ENCODE measurements at regions not wholly inside any gene's neighbourhood (a gene's known extent, or its start where the extent isn't known, plus 50 kb on each side); places are given as distances from the start of the nearest gene placed in this dataset.

DNA sequence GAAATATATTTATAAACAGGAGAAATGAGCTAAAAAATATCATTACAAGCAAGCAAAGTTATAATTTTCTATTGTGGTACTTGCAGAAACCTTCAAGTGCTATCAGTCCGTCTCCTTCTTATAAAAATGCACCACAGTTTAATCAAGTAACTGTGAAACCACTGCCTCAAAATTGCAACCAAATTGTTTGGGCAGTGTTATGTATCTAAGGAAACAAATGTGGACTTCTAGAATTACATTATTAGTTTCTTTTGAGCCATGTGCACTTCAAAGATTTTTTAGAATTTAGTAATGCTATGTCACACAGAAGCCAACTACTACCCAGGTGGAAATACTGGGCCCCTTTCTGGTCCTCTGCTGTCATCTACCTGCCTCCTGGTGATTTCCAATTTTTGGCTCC is 495.6 kb downstream of the NYAP2 start:
- Histone ChIP-seq H4K8ac (replicated peaks; ENCODE audit: insufficient read length, low read depth, low read length) (no peak overlapping the region), H2AK5ac (ENCODE audit: insufficient read length, low read length) (no peak overlapping the region), H3K79me2 (ENCODE audit: insufficient read depth, low read length) (no peaks in the 10 kb centered on the region), H3K18ac (ENCODE audit: insufficient read length, low read depth, low read length) (no peak overlapping the region), H3K4me2 (ENCODE audit: insufficient read depth, insufficient read length, low read length) (no peak overlapping the region), H3K56ac (ENCODE audit: insufficient read length, low read depth, low read length) (no peak overlapping the region), H3K23ac (ENCODE audit: insufficient read length, low read depth, low read length) (no peak overlapping the region), H3K79me1 (ENCODE audit: insufficient read depth, low read depth, low read length, poor library complexity, severe bottlenecking) (no peaks in the 10 kb centered on the region), H3K14ac (ENCODE audit: insufficient read depth, low read length) (no peak overlapping the region), H2BK12ac (ENCODE audit: insufficient read length, low read depth, low read length) (no peak overlapping the region), H3K23me2 (ENCODE audit: insufficient read length, low read depth, low read length, poor library complexity, severe bottlenecking) (no peaks in the 10 kb centered on the region), H3T11ph (ENCODE audit: low read length) (no peak overlapping the region), H2BK20ac (ENCODE audit: low read depth, low read length, poor library complexity, severe bottlenecking) (no peak overlapping the region), H2AFZ (ENCODE audit: low read length) (no peak overlapping the region), H4K20me1 (ENCODE audit: control insufficient read depth, insufficient read depth, insufficient read length) (no peaks in the 10 kb centered on the region), H3K9ac (ENCODE audit: extremely low read depth, insufficient read length, low read length) (no peak overlapping the region), H3K4ac (ENCODE audit: low read depth, low read length) (no peak overlapping the region), H2BK120ac (ENCODE audit: low read depth, low read length, poor library complexity, severe bottlenecking) (no peak overlapping the region), H3K27me3 (ENCODE audit: insufficient read depth, low read length) (no peaks in the 10 kb centered on the region), H3K27ac (ENCODE audit: insufficient read length, low read depth, low read length) (no peak overlapping the region), H3K4me1 (ENCODE audit: insufficient read depth, low read length) (no peaks in the 10 kb centered on the region), H2BK5ac (ENCODE audit: insufficient read length, low read length) (no peak overlapping the region), H2BK15ac (ENCODE audit: low read depth, low read length) (no peak overlapping the region), H3K9me3 (ENCODE audit: control insufficient read depth, low read depth, low read length) (no peaks in the 10 kb centered on the region), H4K91ac (ENCODE audit: insufficient read length, low read depth, low read length) (no peak overlapping the region), H4K5ac (ENCODE audit: insufficient read length, low read depth, low read length) (no peak overlapping the region)
- WGBS (ENCODE audit: extremely low coverage, insufficient read length, low lambda C conversion rate) = no CpG with 5 or more reads among the region's 1 CpG
- Mint-ChIP-seq H3K36me3 (ENCODE audit: insufficient read depth in 1 of 3, low read depth in 3 of 3) (no peaks in the 10 kb centered on the region; a peak in 1 of 7 replicates), H3K27me3 (ENCODE audit: low read depth) (no peaks in the 10 kb centered on the region), H3K4me1 (no peaks in the 10 kb centered on the region), H3K27ac (no peak overlapping the region), H3K9me3 (no peaks in the 10 kb centered on the region; a peak in 1 of 5 replicates), H3K4me3 (no peak overlapping the region)
- TF ChIP-seq CTCF (conservative IDR thresholded peaks at IDR 0.05) = no peak
- DNase-seq = no peak

Measured in H9 (cell line).